IMR-90 (cell line): ENCODE measurements at regions not wholly inside any gene's neighbourhood (a gene's known extent, or its start where the extent isn't known, plus 50 kb on each side); places are given as distances from the start of the nearest gene placed in this dataset.

Experiments
- POLR2A ChIP-seq: IDR thresholded peaks from 2 replicates; pipeline ENCODE4 v1.6.1; 2012; ENCODE audit warnings: mild to moderate bottlenecking, low read depth, low read length
- TF ChIP-seq, protein P1 (sequence below): conservative IDR thresholded peaks from 2 replicates; pipeline ENCODE4 v1.5.1; 2012; ENCODE audit warnings: mild to moderate bottlenecking, low read depth, low read length, improper control_type of control experiment

DNA sequence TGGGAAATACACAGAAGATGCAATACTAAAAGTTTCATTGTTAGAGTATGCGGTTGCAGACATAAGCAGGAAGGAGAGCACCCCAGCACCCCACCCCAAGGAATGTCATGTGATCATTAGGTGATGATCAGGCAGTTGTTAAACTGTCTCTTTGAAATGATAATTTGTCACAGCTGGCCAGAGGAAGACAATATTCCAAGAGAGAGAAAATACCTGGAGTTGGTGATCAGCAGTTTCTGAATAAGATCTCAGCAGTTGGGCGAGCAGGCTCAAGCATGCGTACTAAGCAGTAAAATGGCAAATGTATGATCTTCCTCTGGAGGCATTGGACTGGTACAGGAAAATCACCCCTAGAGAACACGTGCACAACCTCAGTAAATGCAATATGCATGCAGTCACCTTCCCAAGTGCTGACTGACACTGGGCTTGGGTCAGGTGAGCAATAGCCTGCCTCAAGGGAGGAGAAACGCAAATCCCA, 250.1 kb upstream of the MBL2 start:
- TF ChIP-seq POLR2A = no peak
- TF ChIP-seq, protein P1, sequence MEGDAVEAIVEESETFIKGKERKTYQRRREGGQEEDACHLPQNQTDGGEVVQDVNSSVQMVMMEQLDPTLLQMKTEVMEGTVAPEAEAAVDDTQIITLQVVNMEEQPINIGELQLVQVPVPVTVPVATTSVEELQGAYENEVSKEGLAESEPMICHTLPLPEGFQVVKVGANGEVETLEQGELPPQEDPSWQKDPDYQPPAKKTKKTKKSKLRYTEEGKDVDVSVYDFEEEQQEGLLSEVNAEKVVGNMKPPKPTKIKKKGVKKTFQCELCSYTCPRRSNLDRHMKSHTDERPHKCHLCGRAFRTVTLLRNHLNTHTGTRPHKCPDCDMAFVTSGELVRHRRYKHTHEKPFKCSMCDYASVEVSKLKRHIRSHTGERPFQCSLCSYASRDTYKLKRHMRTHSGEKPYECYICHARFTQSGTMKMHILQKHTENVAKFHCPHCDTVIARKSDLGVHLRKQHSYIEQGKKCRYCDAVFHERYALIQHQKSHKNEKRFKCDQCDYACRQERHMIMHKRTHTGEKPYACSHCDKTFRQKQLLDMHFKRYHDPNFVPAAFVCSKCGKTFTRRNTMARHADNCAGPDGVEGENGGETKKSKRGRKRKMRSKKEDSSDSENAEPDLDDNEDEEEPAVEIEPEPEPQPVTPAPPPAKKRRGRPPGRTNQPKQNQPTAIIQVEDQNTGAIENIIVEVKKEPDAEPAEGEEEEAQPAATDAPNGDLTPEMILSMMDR = no peak
